ENCODE measurements at regions not wholly inside any gene's neighbourhood (a gene's known extent, or its start where the extent isn't known, plus 50 kb on each side); places are given as distances from the start of the nearest gene placed in this dataset.

DNA sequence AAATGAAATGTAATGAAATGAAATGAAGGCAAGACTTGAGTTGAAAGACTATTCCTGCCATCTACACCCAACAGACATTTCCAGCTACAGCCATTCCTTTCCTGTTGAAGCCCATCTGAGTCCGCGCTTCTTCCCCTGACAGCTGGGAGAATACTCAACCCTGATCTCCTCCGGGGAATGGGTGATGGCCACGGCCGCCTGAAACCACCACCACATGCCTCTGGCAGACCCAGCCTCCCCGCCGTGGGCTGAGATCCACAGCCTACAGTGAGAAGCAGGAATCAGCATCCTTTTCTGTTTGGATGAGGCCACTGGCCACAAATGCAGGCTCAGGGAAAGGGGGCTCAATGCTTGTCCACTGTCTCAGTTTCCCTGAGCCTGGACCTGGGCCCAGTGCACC, 130.3 kb downstream of the NCOR2 start:
- TF ChIP-seq, protein P1, sequence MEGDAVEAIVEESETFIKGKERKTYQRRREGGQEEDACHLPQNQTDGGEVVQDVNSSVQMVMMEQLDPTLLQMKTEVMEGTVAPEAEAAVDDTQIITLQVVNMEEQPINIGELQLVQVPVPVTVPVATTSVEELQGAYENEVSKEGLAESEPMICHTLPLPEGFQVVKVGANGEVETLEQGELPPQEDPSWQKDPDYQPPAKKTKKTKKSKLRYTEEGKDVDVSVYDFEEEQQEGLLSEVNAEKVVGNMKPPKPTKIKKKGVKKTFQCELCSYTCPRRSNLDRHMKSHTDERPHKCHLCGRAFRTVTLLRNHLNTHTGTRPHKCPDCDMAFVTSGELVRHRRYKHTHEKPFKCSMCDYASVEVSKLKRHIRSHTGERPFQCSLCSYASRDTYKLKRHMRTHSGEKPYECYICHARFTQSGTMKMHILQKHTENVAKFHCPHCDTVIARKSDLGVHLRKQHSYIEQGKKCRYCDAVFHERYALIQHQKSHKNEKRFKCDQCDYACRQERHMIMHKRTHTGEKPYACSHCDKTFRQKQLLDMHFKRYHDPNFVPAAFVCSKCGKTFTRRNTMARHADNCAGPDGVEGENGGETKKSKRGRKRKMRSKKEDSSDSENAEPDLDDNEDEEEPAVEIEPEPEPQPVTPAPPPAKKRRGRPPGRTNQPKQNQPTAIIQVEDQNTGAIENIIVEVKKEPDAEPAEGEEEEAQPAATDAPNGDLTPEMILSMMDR (IDR thresholded peaks at IDR 0.05; ENCODE audit: low read length, missing control alignments): no peak
- no peak for DNase-seq (ENCODE audit: low read depth)
- H3K4me3 ChIP-seq (replicated peaks; ENCODE audit: low read depth, low read length): no peak overlapping the region

GRCh38 chr12:124436366-124436765, 131.0 kb downstream of the NCOR2 start:
- DNase-seq (ENCODE audit: low read depth): no peak
- H3K4me3 ChIP-seq (replicated peaks; ENCODE audit: low read depth, low read length): no peak overlapping the region
- TF ChIP-seq, protein P1 (IDR thresholded peaks at IDR 0.05; ENCODE audit: low read length, missing control alignments): no peak

DNA sequence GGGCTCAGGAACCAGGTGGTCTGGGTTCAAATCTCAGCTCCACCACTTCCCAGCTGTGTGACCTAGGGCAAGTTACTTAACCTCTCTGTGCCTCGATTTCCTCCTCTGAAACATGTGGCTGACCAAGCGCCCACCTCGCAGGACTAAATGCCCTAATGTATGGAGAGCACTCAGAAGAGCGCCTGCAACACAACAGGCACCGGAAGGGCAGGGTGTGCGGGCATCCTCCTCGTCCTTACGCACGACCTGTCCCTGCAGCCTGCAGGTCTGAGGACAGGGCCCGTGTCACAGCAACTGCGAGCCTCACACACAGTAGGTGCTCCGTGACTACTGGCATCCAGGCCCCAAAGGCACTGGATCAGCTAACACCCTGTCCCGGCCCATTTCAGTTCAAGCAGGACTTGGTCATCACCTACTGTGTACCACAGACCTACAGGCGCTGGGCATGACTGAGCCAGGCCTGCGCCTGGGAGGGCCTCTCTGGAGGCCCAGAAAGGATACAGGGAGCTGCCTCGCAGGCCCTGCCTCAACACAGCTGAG, 131.5 kb downstream of the NCOR2 start:
- H3K4me3 ChIP-seq (replicated peaks; ENCODE audit: low read depth, low read length): no peak overlapping the region
- TF ChIP-seq, protein P1 (IDR thresholded peaks at IDR 0.05; ENCODE audit: low read length, missing control alignments): no peak
- no peak for DNase-seq (ENCODE audit: low read depth)

GRCh38 chr12:124434951-124435805, 132.2 kb downstream of the NCOR2 start:
- TF ChIP-seq, protein P1 (IDR thresholded peaks at IDR 0.05; ENCODE audit: low read length, missing control alignments): no peak
- DNase-seq (ENCODE audit: low read depth): no peak
- no peak overlapping the region for H3K4me3 ChIP-seq (replicated peaks; ENCODE audit: low read depth, low read length)

DNA sequence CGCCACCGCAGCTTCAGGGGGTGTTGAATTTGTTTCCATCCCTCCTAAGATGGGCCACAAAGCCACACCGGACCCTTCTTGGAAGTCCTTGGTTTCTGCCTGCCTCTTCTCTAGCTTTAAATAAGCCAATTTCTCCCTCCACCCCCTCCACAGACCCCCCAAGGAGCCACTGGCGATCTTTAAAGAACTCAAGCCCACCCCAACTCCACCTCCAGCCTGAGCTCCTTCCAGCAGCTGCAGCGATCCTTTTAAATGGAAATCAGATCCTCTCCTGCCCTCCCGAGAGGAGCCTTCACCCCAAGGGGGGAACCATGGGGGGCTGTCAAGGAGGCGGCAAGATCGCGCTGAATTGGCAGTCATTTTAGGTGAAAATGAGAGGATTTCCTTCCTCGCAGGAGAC, 133.1 kb downstream of the NCOR2 start:
- TF ChIP-seq, protein P1 (IDR thresholded peaks at IDR 0.05; ENCODE audit: low read length, missing control alignments): no peak
- no peak for DNase-seq (ENCODE audit: low read depth)
- no peak overlapping the region for H3K4me3 ChIP-seq (replicated peaks; ENCODE audit: low read depth, low read length)

- TF ChIP-seq, protein P1 (IDR thresholded peaks at IDR 0.05; ENCODE audit: low read length, missing control alignments): no peak
- H3K4me3 ChIP-seq (replicated peaks; ENCODE audit: low read depth, low read length): no peak overlapping the region
- no peak for DNase-seq (ENCODE audit: low read depth)
Observed at GRCh38 chr12:124433879-124434278, 133.5 kb downstream of the NCOR2 start.

Measured in fibroblast of pulmonary artery (primary cell).